Endothelial cell (in vitro differentiated cells): ENCODE measurements at regions not wholly inside any gene's neighbourhood (a gene's known extent, or its start where the extent isn't known, plus 50 kb on each side); places are given as distances from the start of the nearest gene placed in this dataset.
"Not testable (repeated sequence)": the region's sequence is repeated elsewhere in the genome, so short reads cannot be mapped to it uniquely, and the experiment has no call there.

Experiments
- DNase-seq: peaks from one replicate; pipeline ENCODE4 v3.0.0; 2021; ENCODE audit warnings: low spot score
- H3K27ac Mint-ChIP-seq: one replicate; pipeline ENCODE4 v1.8.0; 2021; ENCODE audit warnings: mixed read lengths, inconsistent platforms; ENCODE audit not compliant: unreplicated experiment
- H3K27me3 Mint-ChIP-seq: one replicate; pipeline ENCODE4 v1.8.0; 2021; ENCODE audit warnings: mild to moderate bottlenecking, moderate library complexity, mixed read lengths, inconsistent platforms; ENCODE audit not compliant: unreplicated experiment
- H3K36me3 Mint-ChIP-seq: one replicate; pipeline ENCODE4 v1.8.0; 2021; ENCODE audit warnings: mild to moderate bottlenecking, low read depth, mixed read lengths, inconsistent platforms; ENCODE audit not compliant: unreplicated experiment
- H3K4me1 Mint-ChIP-seq: one replicate; pipeline ENCODE4 v1.8.0; 2021; ENCODE audit warnings: mild to moderate bottlenecking, mixed read lengths, inconsistent platforms; ENCODE audit not compliant: unreplicated experiment
- H3K4me3 Mint-ChIP-seq: one replicate; pipeline ENCODE4 v1.8.0; 2021; ENCODE audit warnings: mild to moderate bottlenecking, mixed read lengths, inconsistent platforms; ENCODE audit not compliant: unreplicated experiment
- H3K9me3 Mint-ChIP-seq: one replicate; pipeline ENCODE4 v1.8.0; 2021; ENCODE audit warnings: mixed read lengths, inconsistent platforms; ENCODE audit not compliant: unreplicated experiment
- TF ChIP-seq, protein P1 (sequence below): fragments of 200-600 bp; sonication (generic); IDR thresholded peaks from one replicate; pipeline ENCODE4 v1.5.0; 2021; ENCODE audit warnings: antibody characterized with exemption; ENCODE audit not compliant: unreplicated experiment

DNA sequence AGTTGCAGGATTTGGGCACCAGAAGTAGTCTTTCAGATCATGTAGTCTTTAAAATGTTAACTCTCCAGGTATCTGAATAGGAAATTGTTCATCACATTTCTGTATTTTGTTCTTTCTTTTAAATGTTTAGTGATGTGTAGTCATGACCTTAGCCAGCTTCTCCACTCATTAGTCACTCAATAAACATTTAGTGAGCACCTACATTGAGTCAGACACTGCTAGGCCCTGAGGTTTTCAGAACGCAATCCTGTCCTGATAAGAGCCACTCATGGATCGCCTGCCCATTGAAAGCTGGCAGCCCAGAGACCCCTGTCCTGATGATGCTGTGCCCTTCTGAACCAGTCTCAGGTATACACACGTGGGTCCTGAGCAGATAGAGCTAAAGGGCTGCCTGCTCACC, 163.4 kb upstream of the HEY2 start:
- H3K36me3 Mint-ChIP-seq: no peaks in the 10 kb centered on the region
- H3K4me3 Mint-ChIP-seq: no peak overlapping the region
- H3K27ac Mint-ChIP-seq: no peak overlapping the region
- no peaks in the 10 kb centered on the region for H3K9me3 Mint-ChIP-seq
- TF ChIP-seq, protein P1, sequence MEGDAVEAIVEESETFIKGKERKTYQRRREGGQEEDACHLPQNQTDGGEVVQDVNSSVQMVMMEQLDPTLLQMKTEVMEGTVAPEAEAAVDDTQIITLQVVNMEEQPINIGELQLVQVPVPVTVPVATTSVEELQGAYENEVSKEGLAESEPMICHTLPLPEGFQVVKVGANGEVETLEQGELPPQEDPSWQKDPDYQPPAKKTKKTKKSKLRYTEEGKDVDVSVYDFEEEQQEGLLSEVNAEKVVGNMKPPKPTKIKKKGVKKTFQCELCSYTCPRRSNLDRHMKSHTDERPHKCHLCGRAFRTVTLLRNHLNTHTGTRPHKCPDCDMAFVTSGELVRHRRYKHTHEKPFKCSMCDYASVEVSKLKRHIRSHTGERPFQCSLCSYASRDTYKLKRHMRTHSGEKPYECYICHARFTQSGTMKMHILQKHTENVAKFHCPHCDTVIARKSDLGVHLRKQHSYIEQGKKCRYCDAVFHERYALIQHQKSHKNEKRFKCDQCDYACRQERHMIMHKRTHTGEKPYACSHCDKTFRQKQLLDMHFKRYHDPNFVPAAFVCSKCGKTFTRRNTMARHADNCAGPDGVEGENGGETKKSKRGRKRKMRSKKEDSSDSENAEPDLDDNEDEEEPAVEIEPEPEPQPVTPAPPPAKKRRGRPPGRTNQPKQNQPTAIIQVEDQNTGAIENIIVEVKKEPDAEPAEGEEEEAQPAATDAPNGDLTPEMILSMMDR: no peak
- H3K4me1 Mint-ChIP-seq: peaks cover 27% of the 10 kb centered on the region
- DNase-seq: no peak
- H3K27me3 Mint-ChIP-seq: no peaks in the 10 kb centered on the region

DNA sequence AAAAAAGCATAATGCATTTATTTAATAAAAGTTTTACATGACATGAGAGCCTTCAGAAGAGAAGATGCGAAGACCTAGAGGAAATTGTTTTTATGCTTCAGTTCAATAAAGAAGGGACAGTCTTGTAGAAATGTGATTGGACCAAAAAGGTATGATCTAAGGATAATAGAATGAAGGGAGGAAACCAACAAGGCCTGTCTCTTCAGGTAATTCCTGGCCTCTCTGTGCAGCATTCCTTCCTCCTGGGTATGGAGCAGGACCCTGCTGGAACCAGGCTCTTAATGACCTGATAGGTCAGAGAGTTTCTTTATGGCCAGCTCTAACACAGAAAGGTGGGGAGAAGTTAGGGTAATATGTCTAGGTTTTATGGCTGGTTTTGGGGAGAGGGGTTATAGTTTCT, 162.8 kb upstream of the HEY2 start:
- Mint-ChIP-seq H3K27me3 (no peaks in the 10 kb centered on the region), H3K9me3 (no peaks in the 10 kb centered on the region), H3K4me3 (no peak overlapping the region), H3K4me1 (peaks cover 27% of the 10 kb centered on the region), H3K36me3 (no peaks in the 10 kb centered on the region), H3K27ac (no peak overlapping the region)
- TF ChIP-seq, protein P1: no peak
- DNase-seq: no peak

DNA sequence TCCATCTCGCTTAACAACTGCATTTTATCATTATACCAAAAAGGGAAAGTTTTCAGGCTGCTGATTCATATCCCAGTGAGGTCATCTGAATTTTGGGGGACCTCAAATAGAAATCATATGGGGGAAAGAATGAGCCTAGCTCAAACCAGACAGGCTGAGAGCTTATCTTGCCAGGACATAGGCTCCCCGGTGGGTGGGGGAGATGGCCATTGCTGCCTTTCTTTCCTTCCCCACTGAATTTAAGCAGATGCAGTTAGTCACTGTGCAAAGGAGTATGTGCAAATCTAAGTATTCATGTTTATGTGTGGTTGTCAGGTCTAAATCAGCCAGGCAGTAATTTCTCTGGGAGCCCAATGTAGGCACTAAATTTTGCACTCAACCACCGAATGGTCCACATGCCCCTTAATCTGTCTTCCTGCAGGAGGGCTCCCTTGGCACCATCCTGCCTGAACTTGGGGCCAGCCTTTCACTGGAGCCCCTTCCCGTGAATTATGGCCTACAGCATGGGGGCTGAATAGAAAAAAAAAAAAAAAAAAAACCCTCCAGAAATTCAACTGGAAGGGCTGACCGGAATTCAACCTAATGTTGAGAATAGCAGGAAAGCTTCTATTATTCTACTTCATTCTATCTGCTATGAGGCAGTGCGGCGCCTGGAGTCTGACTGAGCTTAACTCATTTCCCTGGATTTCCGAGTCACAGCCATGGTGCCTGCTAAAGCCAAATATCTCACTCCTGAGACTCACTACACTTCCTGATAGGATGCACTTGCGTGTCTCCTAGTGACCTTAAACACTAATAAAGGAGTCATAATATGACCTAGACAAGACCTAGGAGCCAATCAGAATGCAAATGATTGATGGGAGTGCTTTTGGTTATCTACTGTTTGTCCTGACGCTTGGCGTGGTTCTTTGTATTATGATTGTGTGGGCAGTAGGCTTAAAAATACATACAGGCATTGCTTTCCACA, 161.5 kb upstream of the HEY2 start:
- H3K4me1 Mint-ChIP-seq: peaks cover 24% of the 10 kb centered on the region
- TF ChIP-seq, protein P1: no peak
- H3K27me3 Mint-ChIP-seq: peaks cover 3% of the 10 kb centered on the region
- no peaks in the 10 kb centered on the region for H3K36me3 Mint-ChIP-seq
- DNase-seq: no peak
- H3K4me3 Mint-ChIP-seq: no peak overlapping the region
- no peak overlapping the region for H3K27ac Mint-ChIP-seq
- no peaks in the 10 kb centered on the region for H3K9me3 Mint-ChIP-seq

DNA sequence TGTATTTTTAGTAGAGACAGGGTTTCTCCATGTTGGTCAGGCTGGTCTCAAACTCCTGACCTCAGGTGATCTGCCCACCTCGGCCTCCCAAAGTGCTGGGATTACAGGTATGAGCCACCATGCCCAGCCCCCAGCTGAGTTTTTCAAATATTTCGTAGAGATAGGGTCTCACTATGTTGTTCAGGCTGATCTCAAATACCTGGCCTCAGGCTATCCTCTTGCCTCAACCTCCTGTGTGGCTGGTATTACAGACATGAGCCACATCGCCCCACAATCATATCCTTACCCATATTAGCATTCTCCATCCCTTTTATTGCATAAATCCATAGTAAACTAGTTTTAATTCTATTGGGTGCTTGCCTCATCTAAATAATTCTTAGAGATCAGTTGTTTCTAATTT, 157.6 kb upstream of the HEY2 start:
- H3K36me3 Mint-ChIP-seq, H3K4me3 Mint-ChIP-seq, H3K27ac Mint-ChIP-seq, H3K9me3 Mint-ChIP-seq, H3K27me3 Mint-ChIP-seq, DNase-seq: not testable (repeated sequence)
- H3K4me1 Mint-ChIP-seq: peaks cover 17% of the 10 kb centered on the region

DNA sequence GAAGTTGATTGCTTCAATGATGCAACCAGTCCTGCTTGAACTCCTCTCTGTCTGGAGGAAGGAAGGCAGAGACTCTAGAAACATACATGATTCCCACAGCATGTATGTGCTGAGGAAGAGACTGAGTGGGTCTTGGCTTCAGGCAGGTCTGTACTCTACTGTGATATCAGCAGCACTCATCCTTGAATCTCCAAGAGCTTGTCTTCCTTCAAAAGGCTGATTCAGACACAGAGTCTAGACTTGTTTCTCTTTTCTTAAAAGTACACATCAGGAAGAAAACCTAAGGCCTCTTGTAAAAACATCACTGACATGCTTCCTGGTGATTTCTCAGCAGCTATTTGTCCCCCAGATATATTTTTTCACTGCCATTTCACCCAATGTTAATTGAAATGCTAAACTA, 155.7 kb upstream of the HEY2 start:
- TF ChIP-seq, protein P1: no peak
- no peak for DNase-seq
- H3K4me1 Mint-ChIP-seq: peaks cover 12% of the 10 kb centered on the region
- H3K27me3 Mint-ChIP-seq: peaks cover 3% of the 10 kb centered on the region
- H3K36me3 Mint-ChIP-seq: no peaks in the 10 kb centered on the region
- H3K4me3 Mint-ChIP-seq: no peak overlapping the region
- no peaks in the 10 kb centered on the region for H3K9me3 Mint-ChIP-seq
- no peak overlapping the region for H3K27ac Mint-ChIP-seq
